Vagina (tissue), 2 donors: ENCODE measurements at regions not wholly inside any gene's neighbourhood (a gene's known extent, or its start where the extent isn't known, plus 50 kb on each side); places are given as distances from the start of the nearest gene placed in this dataset.

Source experiments
- POLR2A ChIP-seq, 2 donors: fragments of 450-650 bp; IDR thresholded peaks; one replicate each; pipeline ENCODE4 v1.6.1; 2017; ENCODE audit warnings: antibody characterized with exemption in 2 of 2, mild to moderate bottlenecking in 2 of 2, moderate library complexity in 2 of 2
- POLR2AphosphoS5 ChIP-seq, 2 donors: sonication (generic); formaldehyde crosslinking; IDR thresholded peaks; one replicate each; pipeline ENCODE4 v1.9.0; 2017; ENCODE audit warnings: antibody characterized with exemption in 2 of 2, mild to moderate bottlenecking in 2 of 2, low read depth in 1 of 2; ENCODE audit not compliant: insufficient read depth in 1 of 2
- TF ChIP-seq, protein P1 (sequence below), 3 experiments: fragments of 450-650 bp in 2 of 3; fragments of 200-600 bp in 1 of 3; sonication (generic) in 1 of 3; IDR thresholded peaks; one replicate each; pipeline ENCODE4 v1.5.1; 2017 to 2019; ENCODE audit warnings: antibody characterized with exemption in 3 of 3, mild to moderate bottlenecking in 2 of 3, moderate library complexity in 2 of 3

DNA sequence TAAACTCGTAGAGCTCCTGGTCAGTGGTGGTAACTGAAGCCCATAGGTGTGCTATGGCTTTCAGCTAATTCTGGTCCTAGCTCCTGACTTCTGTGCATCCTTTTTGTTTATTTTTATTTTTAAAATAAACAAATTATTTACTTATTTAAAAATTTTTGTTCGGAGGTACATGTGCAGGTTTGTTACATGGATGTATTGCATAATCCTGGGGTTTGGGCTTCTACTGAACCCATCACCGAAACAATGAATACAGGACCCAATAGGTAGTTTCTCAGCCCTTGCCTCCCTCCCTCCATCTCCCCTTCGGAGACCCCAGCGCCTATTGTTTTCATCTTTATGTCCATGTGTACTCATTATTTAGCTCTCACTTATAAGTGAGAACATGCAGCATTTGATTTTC is 143.8 kb downstream of the URB2 start:
- TF ChIP-seq POLR2AphosphoS5 (IDR thresholded peaks at IDR 0.05; ENCODE audit: insufficient read depth in 1 of 2, low read depth in 1 of 2): no peak
- TF ChIP-seq, protein P1, sequence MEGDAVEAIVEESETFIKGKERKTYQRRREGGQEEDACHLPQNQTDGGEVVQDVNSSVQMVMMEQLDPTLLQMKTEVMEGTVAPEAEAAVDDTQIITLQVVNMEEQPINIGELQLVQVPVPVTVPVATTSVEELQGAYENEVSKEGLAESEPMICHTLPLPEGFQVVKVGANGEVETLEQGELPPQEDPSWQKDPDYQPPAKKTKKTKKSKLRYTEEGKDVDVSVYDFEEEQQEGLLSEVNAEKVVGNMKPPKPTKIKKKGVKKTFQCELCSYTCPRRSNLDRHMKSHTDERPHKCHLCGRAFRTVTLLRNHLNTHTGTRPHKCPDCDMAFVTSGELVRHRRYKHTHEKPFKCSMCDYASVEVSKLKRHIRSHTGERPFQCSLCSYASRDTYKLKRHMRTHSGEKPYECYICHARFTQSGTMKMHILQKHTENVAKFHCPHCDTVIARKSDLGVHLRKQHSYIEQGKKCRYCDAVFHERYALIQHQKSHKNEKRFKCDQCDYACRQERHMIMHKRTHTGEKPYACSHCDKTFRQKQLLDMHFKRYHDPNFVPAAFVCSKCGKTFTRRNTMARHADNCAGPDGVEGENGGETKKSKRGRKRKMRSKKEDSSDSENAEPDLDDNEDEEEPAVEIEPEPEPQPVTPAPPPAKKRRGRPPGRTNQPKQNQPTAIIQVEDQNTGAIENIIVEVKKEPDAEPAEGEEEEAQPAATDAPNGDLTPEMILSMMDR (IDR thresholded peaks at IDR 0.05): no peak
- no peak for TF ChIP-seq POLR2A (IDR thresholded peaks at IDR 0.05)
